SH-SY5Y (cell line): ENCODE measurements at regions not wholly inside any gene's neighbourhood (a gene's known extent, or its start where the extent isn't known, plus 50 kb on each side); places are given as distances from the start of the nearest gene placed in this dataset.

Experiments
- GATA2 ChIP-seq: IDR thresholded peaks from 2 replicates; pipeline ENCODE4 v1.6.1; 2011; ENCODE audit warnings: mild to moderate bottlenecking, low read depth, low read length
- GATA3 ChIP-seq: IDR thresholded peaks from 2 replicates; pipeline ENCODE4 v1.6.1; 2011; ENCODE audit warnings: low read depth, mild to moderate bottlenecking, low read length, moderate library complexity

- TF ChIP-seq GATA2 (no peak), GATA3 (no peak)
These were observed 351.0 kb upstream of the PSMD7 start for GRCh38 chr16:73945631-73946030.
